ENCODE measurements at regions not wholly inside any gene's neighbourhood (a gene's known extent, or its start where the extent isn't known, plus 50 kb on each side); places are given as distances from the start of the nearest gene placed in this dataset.
"Not testable (repeated sequence)": the region's sequence is repeated elsewhere in the genome, so short reads cannot be mapped to it uniquely, and the experiment has no call there.

DNA sequence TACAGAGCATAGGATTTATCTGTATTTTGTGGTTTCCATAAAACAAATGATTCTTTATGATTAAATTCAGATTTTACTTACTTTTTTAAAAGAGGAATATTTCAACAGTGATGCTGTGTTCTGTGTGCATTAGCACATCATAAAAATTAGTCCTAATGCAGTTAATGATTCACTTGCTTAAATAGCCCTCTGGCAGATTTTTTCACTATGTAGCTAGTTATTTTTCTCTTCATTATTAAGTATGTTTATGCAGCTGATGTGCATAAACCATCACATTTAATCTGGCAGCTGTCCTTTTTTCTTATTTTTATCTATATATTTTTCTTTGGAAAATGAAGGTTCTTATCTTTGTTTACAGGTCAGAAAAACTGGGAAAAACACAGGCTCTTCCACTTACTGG lies 127.2 kb downstream of the ZNF486 start:
- DNase-seq: no peak

GRCh38 chr19:20292520-20292919 lies 125.5 kb downstream of the ZNF486 start:
- not testable (repeated sequence) for DNase-seq

DNA sequence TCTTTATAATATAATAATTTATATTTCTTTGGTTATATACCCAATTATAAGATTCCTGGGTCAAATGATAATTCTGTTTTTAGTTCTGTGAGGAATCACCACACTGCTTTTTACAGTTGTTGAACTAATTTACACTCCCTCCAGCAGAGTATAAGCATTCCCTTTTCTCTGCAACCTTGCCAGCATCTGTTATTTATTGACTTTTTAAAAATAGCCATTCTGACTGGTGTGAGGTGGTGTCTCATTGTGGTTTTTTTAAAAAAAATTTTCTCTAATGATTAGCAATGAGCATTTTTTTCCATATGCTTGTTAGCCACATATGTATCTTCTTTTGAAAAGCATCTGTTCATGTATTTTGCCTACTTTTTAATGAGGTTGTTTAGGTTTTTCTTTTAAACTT lies 122.2 kb downstream of the ZNF486 start:
- no peak for DNase-seq

DNA sequence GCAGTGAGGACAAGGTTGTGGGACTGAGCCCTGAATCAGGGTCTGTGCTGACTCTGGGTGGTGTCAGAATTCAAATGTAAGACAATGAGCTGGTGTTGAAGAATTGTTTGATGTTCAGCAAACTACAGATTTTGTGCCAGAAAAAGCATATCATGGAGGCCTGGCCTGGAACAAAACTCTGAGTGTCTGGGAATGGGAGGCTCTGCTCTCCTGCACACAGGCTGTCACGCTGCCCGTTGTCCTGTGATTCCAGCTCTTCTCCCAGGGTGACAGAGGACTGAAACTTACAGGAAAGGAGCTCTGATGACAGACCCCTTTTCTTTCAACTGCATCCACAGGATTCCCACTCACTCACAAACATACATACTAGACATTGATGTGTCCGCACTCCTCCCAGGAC lies 120.1 kb downstream of the ZNF486 start:
- DNase-seq: peak in 26 of 51 donors; percentile 1 to 55 (median 14)

DNA sequence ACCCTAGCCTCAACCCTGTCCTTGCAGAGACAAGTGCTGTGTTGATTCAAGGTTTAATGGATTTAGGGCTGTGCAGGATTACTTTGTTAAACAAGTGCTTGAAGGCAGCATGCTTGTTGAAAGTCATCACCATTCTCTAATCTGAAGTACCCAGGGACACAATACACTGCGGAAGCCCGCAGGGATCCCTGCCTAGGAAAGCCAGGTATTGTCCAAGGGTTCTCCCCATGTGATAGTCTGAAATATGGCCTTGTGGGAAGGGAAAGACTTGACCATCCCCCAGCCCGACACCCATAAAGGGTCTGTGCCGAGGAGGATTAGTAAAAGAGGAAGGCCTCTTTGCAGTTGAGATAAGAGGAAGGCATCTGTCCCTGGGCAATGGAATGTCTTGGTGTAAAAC lies 118.9 kb downstream of the ZNF486 start:
- DNase-seq: not testable (repeated sequence)

DNA sequence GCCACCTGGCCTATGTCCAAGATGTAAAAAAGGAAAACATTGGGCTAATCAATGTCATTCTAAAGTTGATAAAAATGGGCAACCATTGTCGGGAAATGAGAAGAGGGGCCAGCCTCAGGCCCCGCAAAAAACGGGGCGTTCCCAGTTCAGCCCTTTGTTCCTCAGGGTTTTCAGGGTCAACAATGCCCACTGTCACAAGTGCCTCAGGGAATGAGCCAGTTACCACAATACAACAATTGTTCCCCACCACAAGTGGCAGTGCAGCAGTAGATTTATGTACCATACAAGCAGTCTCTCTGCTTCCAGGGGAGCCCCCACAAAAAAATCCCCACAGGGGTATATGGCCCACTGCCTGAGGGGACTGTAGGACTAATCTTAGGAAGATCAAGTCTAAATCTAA lies 112.5 kb downstream of the ZNF486 start:
- peak in 36 of 51 donors; percentile 0 to 81 (median 32) for DNase-seq

DNA sequence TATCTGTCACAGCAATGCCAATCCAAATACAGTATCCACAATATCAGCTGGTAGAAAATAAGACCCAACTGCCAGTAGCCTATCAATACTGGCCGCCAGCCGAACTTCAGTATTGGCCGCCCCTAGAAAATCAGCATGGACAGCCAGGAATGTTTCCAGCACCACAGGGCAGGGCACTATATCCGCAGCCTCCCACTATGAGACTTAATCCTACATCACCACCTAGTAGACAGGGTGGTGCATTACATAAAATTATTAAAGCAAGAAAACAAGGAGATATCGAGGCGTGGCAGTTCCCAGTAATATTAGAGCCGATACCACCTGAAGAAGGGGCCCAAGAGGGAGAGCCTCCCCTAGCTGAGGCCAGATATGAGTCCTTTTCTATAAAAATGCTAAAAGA lies 111.3 kb downstream of the ZNF486 start:
- peak in 4 of 51 donors; percentile 5 to 26 (median 11) for DNase-seq

DNA sequence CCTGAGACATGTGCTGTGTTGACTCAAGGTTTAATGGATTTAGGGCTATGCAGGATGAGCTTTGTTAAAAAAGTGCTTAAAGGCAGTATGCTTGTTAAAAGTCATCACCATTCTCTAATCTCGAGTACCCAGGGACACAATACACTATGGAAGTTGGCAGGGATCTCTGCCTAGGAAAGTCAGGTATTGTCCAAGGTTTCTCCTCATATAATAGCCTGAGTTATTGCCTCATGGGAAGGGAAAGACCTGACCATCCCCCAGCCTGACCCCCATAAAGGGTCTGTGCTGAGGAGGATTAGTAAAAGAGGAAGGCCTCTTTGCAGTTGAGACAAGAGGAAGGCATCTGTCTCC lies 109.7 kb downstream of the ZNF486 start:
- DNase-seq: not testable (repeated sequence)

DNA sequence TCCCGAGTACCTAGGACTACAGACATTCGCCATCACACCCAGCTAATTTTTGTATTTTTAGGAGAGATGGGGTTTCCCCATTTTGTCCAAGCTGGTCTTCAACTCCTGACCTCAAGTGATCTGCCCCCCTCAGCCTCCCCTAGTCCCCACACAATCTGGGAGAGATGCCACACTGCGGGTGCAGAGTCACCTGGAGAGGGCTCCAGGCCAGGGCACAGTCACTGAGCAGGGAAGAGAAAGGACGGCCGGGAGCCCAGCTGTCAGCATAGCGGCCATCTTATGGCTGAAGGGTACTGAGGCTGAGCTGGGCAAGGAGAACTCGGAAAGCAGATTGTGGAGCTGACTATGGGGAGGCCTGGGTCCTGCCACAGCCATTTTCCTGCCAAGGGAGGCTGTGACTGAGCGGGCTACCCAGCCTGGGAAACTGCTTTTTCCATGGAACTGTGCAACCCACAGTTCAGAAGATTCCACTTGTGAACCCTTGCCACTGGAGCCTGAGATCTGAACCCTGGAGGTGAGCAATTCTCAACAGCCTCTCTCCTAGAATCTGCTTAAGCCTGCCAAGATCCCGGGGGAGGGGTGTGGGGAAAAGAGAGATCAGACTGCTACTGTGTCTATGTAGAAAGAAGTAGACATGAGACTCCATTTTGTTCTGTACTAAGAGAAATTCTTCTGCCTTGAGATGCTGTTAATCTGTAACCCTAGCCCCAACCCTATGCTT lies 109.2 kb downstream of the ZNF486 start:
- DNase-seq: no peak

DNA sequence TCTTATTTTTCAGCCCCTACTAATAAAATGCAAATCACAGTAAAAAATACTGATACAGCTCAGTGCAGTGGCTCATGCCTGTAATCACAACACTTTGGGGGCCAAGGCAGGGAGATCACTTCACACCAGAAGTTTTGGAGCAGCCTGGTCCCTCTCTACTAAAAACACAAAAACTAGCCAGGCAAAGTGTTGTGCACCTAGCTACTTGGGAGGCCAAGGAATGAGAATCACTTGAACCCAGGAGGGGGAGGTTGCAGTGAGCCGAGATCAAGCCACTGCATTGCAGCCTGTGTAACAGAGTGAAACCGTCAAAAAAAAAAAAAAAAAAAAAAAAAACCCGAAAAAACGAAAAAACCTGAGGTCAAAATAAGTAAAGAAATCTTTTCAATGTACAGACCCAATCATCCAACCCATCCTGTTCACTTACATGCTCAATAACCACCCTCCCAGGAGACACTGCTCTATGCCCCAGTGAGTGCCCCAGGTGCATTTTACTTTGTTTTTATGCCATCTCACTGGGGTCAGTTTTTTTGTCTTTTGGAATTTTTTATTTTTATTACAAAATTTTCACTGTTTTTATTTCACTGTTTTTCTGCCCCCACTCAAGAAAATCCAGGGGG lies 107.0 kb downstream of the ZNF486 start:
- no peak for DNase-seq

DNA sequence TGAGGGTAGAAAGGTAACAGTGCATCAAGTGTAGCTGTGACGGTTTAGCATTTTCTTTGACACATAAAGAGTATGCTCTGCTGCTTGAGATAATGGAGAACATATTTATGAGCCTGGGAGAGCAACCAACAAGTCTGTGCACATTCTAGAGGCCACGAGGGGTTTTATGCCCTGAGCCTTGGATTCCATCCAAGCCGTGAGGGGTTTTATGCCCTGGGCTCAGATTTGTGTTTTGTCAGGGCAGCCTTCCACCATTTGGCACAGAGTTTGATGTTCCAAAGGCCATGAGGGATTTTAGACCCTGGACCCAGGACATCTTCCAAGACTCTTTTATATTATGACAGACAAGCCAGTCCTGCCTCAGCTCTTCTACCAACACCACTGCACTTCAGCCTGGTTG lies 106.4 kb downstream of the ZNF486 start:
- DNase-seq: no peak

DNA sequence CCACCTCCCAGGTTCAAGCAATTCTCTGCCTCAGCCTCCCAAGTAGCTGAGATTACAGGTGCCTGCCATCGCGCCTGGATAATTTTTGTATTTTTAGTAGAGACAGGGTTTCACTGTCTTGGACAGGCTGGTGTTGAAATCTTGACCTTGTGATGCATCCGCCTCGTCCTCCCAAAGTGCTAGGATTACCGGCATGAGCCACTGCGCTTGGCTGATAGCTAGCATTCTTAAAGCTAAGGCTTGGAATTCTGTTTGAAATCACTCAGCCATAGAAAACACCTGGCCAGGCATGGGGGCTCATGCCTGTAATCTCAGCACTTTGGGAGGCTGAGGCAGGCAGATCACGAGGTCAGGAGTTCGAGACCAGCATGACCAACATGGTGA lies 105.6 kb downstream of the ZNF486 start:
- DNase-seq: not testable (repeated sequence)

DNA sequence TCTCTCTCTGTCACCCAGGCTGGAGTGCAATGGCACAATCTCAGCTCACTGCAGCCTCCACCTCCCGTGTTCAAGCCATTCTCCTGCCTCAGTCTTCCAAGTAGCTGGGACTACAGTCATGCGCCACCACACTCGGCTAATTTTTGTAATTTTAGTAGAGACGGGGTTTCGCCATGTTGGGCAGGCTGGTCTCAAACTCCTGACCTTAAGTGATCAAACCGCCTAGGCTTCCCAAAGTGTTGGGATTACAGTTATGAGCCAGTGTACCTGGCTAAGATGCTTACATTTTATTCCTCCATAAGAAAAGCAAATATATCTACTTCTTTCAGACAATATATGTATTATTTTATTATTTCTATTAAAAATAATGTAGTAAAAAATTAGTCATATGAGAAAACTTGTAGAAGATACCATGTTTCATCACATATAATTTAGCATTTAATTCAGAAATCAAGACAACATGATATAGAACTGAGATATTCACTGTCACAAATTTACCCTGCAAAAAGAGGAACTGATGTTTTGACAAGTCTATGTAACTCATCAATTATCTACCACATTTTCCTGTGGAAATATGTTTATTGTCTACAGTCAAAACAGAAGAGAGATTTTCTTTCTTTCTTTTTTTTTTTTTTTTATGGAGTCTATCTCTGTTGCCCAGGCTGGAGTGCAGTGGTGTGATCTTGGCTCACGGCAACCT lies 105.1 kb downstream of the ZNF486 start:
- not testable (repeated sequence) for DNase-seq

DNA sequence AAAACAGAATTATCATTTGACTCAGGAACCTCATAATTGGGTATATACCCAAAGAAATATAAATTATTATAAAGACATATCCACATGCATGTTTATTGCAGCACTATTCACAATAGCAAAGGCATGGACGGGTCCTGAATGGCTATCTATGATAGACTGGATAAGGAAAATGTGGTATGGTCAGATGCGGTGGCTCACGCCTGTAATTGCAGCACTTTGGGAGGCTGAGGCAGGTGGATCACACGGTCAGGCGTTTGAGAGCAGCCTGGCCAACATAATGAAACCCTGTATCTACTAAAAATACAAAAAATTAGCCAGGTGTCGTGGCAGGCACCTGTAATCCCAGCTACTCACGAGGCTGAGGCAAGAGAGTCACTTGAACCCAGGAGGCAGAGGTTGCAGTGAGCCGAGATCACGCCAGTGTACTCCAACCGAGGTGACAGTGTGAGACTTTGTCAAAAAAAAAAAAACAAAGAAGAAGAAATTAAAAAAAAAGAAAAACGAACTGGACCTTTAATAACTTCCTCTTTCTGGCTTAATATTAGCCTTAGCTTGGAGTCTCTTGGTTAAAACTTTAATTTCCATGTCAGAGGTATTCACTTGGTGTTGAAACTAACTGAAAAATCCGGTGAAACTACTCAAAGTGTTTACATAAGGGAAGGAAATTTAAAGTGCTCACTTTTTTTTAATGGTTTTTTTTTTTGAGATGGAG lies 104.4 kb downstream of the ZNF486 start:
- no peak for DNase-seq

- no peak for DNase-seq
Observed at GRCh38 chr19:20269461-20269860, 102.4 kb downstream of the ZNF486 start.

- DNase-seq: not testable (repeated sequence)
Observed at GRCh38 chr19:20261513-20261912, 94.5 kb downstream of the ZNF486 start.

- DNase-seq: not testable (repeated sequence)
Observed at GRCh38 chr19:20260738-20261137, 93.7 kb downstream of the ZNF486 start.

GRCh38 chr19:20259615-20260014 lies 92.6 kb downstream of the ZNF486 start:
- DNase-seq: no peak

GRCh38 chr19:20256606-20257005 lies 89.6 kb downstream of the ZNF486 start:
- DNase-seq: no peak

GRCh38 chr19:20254121-20254520 lies 87.1 kb downstream of the ZNF486 start:
- DNase-seq: no peak

DNA sequence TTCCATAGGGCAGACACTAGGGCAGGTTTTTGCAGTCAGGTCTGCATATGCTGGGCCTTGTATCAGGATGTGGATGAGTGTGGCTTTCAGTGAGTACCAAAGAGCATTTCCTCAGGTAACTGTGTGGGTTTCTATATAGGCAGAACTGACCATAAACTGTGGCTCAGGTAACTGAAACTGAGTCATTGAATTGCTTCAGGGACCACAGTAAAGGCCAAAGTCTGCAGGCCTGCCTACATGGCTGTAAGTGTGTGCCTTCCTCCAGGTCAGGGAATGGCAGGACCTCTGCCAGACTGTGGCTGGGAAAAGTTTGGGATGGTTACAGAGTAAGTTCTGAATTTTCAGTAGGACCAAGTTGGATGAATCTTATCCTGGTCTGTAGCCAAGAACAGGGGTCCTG lies 85.6 kb downstream of the ZNF486 start:
- DNase-seq: no peak

DNA sequence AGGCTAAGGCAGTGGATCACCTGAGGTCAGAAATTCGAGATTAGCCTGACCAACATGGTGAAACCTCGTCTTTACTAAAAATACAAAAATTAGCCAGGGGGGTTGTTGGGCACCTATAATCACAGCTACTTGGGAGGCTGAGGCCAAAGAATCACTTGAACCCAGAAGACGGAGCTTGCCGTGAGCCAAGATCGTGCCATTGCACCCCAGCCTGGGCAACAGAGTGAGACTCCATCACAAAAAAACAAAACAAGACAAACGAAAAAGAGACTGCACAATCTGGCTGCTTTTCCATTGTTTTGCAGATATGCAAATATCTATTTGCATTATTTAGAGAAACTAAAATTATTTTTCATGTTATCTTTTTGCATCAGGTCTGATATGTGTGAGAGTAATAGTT lies 83.6 kb downstream of the ZNF486 start:
- no peak for DNase-seq
